Vagina (tissue), 2 donors: ENCODE measurements at regions not wholly inside any gene's neighbourhood (a gene's known extent, or its start where the extent isn't known, plus 50 kb on each side); places are given as distances from the start of the nearest gene placed in this dataset.

Experiments
- DNase-seq, 2 donors: peaks; one replicate each; pipeline ENCODE4 v3.0.0-alpha.2; 2017; ENCODE audit errors: extremely low spot score in 2 of 2
- H3K27ac ChIP-seq: fragments of 200-600 bp; sonication (generic); one replicate; pipeline ENCODE4 v1.5.1; 2019
- H3K27me3 ChIP-seq: fragments of 200-600 bp; sonication (generic); one replicate; pipeline ENCODE4 v1.5.1; 2019
- H3K36me3 ChIP-seq, 2 donors: fragments of 200-600 bp; sonication (generic); one replicate each; pipeline ENCODE4 v1.5.1; 2017 to 2019
- H3K4me1 ChIP-seq: fragments of 200-600 bp; sonication (generic); one replicate; pipeline ENCODE4 v1.5.1; 2019
- H3K4me3 ChIP-seq, 2 donors: fragments of 200-600 bp; sonication (generic); 1 replicate in 1 of 2; 2 replicates in 1 of 2; pipeline ENCODE4 v1.5.1; 2016 to 2019
- H3K9me3 ChIP-seq: fragments of 200-600 bp; sonication (generic); one replicate; pipeline ENCODE4 v1.5.1; 2019
- CTCF ChIP-seq, 3 experiments: fragments of 450-650 bp in 2 of 3; fragments of 200-600 bp in 1 of 3; sonication (generic) in 1 of 3; IDR thresholded peaks; one replicate each; pipeline ENCODE4 v1.5.1; 2017 to 2019; ENCODE audit warnings: antibody characterized with exemption in 3 of 3, mild to moderate bottlenecking in 2 of 3, moderate library complexity in 2 of 3
- POLR2A ChIP-seq, 2 donors: fragments of 450-650 bp; IDR thresholded peaks; one replicate each; pipeline ENCODE4 v1.6.1; 2017; ENCODE audit warnings: antibody characterized with exemption in 2 of 2, mild to moderate bottlenecking in 2 of 2, moderate library complexity in 2 of 2
- POLR2AphosphoS5 ChIP-seq, 2 donors: sonication (generic); formaldehyde crosslinking; IDR thresholded peaks; one replicate each; pipeline ENCODE4 v1.9.0; 2017; ENCODE audit warnings: antibody characterized with exemption in 2 of 2, mild to moderate bottlenecking in 2 of 2, low read depth in 1 of 2; ENCODE audit not compliant: insufficient read depth in 1 of 2
- intact Hi-C: fragments of 100-400 bp; cut with DNase I; formaldehyde crosslinking; loops from one replicate; pipeline ENCODE4 v1.15.1; 2023

GRCh38 chr1:81165963-81166362, 634.8 kb upstream of the ADGRL2 start:
- Histone ChIP-seq H3K9me3 (no peaks in the 10 kb centered on the region), H3K27me3 (no peaks in the 10 kb centered on the region), H3K4me1 (no peaks in the 10 kb centered on the region), H3K27ac (no peak overlapping the region), H3K36me3 (no peaks in the 10 kb centered on the region), H3K4me3 (no peak overlapping the region)
- DNase-seq = no peak
- intact Hi-C loops = no loop called here
- TF ChIP-seq POLR2AphosphoS5 (IDR thresholded peaks at IDR 0.05; ENCODE audit: insufficient read depth in 1 of 2, low read depth in 1 of 2) (no peak), CTCF (IDR thresholded peaks at IDR 0.05) (no peak), POLR2A (IDR thresholded peaks at IDR 0.05) (no peak)

- no peaks in the 10 kb centered on the region for H3K36me3 ChIP-seq
- H3K4me3 ChIP-seq = no peak overlapping the region
- no peak overlapping the region for H3K27ac ChIP-seq
- DNase-seq = no peak
- no peaks in the 10 kb centered on the region for H3K9me3 ChIP-seq
- no peaks in the 10 kb centered on the region for H3K4me1 ChIP-seq
- no peaks in the 10 kb centered on the region for H3K27me3 ChIP-seq
- no peak for TF ChIP-seq POLR2A (IDR thresholded peaks at IDR 0.05)
- no peak for TF ChIP-seq CTCF (IDR thresholded peaks at IDR 0.05)
- no peak for TF ChIP-seq POLR2AphosphoS5 (IDR thresholded peaks at IDR 0.05; ENCODE audit: insufficient read depth in 1 of 2, low read depth in 1 of 2)
- intact Hi-C loops = no loop called here
Observed at GRCh38 chr1:81160696-81161095, 640.0 kb upstream of the ADGRL2 start.

GRCh38 chr1:81158592-81158991, 642.1 kb upstream of the ADGRL2 start:
- intact Hi-C loops = no loop called here

GRCh38 chr1:81157686-81158085, 643.0 kb upstream of the ADGRL2 start:
- intact Hi-C loops = no loop called here
- TF ChIP-seq CTCF (IDR thresholded peaks at IDR 0.05) (no peak), POLR2AphosphoS5 (IDR thresholded peaks at IDR 0.05; ENCODE audit: insufficient read depth in 1 of 2, low read depth in 1 of 2) (no peak), POLR2A (IDR thresholded peaks at IDR 0.05) (no peak)

More at GRCh38 chr1:81158592-81158991, 642.1 kb upstream of the ADGRL2 start:
- TF ChIP-seq POLR2AphosphoS5 (IDR thresholded peaks at IDR 0.05; ENCODE audit: insufficient read depth in 1 of 2, low read depth in 1 of 2) (no peak), POLR2A (IDR thresholded peaks at IDR 0.05) (no peak), CTCF (IDR thresholded peaks at IDR 0.05) (no peak)
- no peak overlapping the region for H3K27ac ChIP-seq
- no peaks in the 10 kb centered on the region for H3K36me3 ChIP-seq
- H3K27me3 ChIP-seq = no peaks in the 10 kb centered on the region
- no peak overlapping the region for H3K4me3 ChIP-seq
- H3K4me1 ChIP-seq = no peaks in the 10 kb centered on the region
- no peak for DNase-seq
- no peaks in the 10 kb centered on the region for H3K9me3 ChIP-seq

GRCh38 chr1:81156887-81157286, 643.8 kb upstream of the ADGRL2 start:
- no peaks in the 10 kb centered on the region for H3K27me3 ChIP-seq
- TF ChIP-seq CTCF (IDR thresholded peaks at IDR 0.05) (no peak), POLR2A (IDR thresholded peaks at IDR 0.05) (no peak), POLR2AphosphoS5 (IDR thresholded peaks at IDR 0.05; ENCODE audit: insufficient read depth in 1 of 2, low read depth in 1 of 2) (no peak)

More at GRCh38 chr1:81157686-81158085, 643.0 kb upstream of the ADGRL2 start:
- Histone ChIP-seq H3K9me3 (no peaks in the 10 kb centered on the region), H3K4me3 (no peak overlapping the region), H3K27ac (no peak overlapping the region), H3K36me3 (no peaks in the 10 kb centered on the region), H3K27me3 (no peaks in the 10 kb centered on the region), H3K4me1 (no peaks in the 10 kb centered on the region)
- no peak for DNase-seq

More at GRCh38 chr1:81156887-81157286, 643.8 kb upstream of the ADGRL2 start:
- no peak for DNase-seq
- no peak overlapping the region for H3K27ac ChIP-seq
- no peaks in the 10 kb centered on the region for H3K9me3 ChIP-seq
- H3K4me3 ChIP-seq = no peak overlapping the region
- intact Hi-C loops = no loop called here
- no peaks in the 10 kb centered on the region for H3K4me1 ChIP-seq
- no peaks in the 10 kb centered on the region for H3K36me3 ChIP-seq
